ENCODE measurements at regions not wholly inside any gene's neighbourhood (a gene's known extent, or its start where the extent isn't known, plus 50 kb on each side); places are given as distances from the start of the nearest gene placed in this dataset.

- BruUV-seq (replicated peaks): no TSS peak
- no peaks in the 10 kb centered on the region for H3K79me2 ChIP-seq (ENCODE audit: control insufficient read depth, insufficient read depth, low read length)
- peaks cover 0 to 1% of the 10 kb centered on the region in 2 experiments; a peak in 1 of 4 replicates for H3K27me3 ChIP-seq (replicated peaks in 1 of 2; ENCODE audit: control insufficient read depth in 2 of 2, insufficient read depth in 2 of 2, low read length in 1 of 2)
- no peak overlapping the region for H3K4me3 ChIP-seq
- no peaks in the 10 kb centered on the region for H3K4me1 ChIP-seq (ENCODE audit: control insufficient read depth, insufficient read depth, low read length)
- H3K9me3 ChIP-seq (replicated peaks; ENCODE audit: control insufficient read depth, insufficient read depth, low read length): no peaks in the 10 kb centered on the region
- intact Hi-C loops (cut with micrococcal nuclease; ENCODE audit: unreplicated experiment) (no loop called here), in situ Hi-C loops (cut with MboI) (no loop called here)
- H3K4me2 ChIP-seq (ENCODE audit: control insufficient read depth, insufficient read depth): no peak overlapping the region
- DNase-seq (ENCODE audit: low read depth, low spot score) (no peak), ATAC-seq (no peak), FAIRE-seq (no peak)
- SMC1A ChIA-PET (ENCODE audit: uncharacterized antibody, unreplicated experiment): no interaction called here
- H3K36me3 ChIP-seq (ENCODE audit: control insufficient read depth in 2 of 2, insufficient read depth in 2 of 2, low read length in 1 of 2): no peaks in the 10 kb centered on the region
- H4K20me1 ChIP-seq (ENCODE audit: control insufficient read depth, insufficient read depth): no peaks in the 10 kb centered on the region
- WGBS (ENCODE audit: insufficient coverage, insufficient replicate concordance, low lambda C conversion rate, missing lambda C conversion rate): 0% methylated on average over 2 of the region's 2 CpGs
- H3K9ac ChIP-seq (ENCODE audit: control insufficient read depth, insufficient read depth, low read length): no peak overlapping the region
- no peak overlapping the region for H3K27ac ChIP-seq (ENCODE audit: control insufficient read depth, insufficient read depth)
- CTCF ChIA-PET: no interaction called here
- H2AFZ ChIP-seq (ENCODE audit: control insufficient read depth, low read depth, low read length): no peak overlapping the region
- RAD21 ChIA-PET (ENCODE audit: unreplicated experiment): no interaction called here
- POLR2A ChIA-PET: interaction anchor here (0.6 kb wide), 1 partner anchor 308 kb away, joined by 5 read pairs; no protein-coding TSS in a partner anchor
- TF ChIP-seq BMI1 (IDR thresholded peaks at IDR 0.05; ENCODE audit: borderline replicate concordance) (no peak), USF1 (IDR thresholded peaks at IDR 0.05; ENCODE audit: borderline replicate concordance, extremely low read length, insufficient read depth, low read depth, low read length) (no peak), KDM1A (IDR thresholded peaks at IDR 0.05; ENCODE audit: borderline replicate concordance) (no peak), FOXK2 (IDR thresholded peaks at IDR 0.05) (no peak), FOXM1 (IDR thresholded peaks at IDR 0.05; ENCODE audit: low read depth, low read length) (no peak), KAT2A (conservative IDR thresholded peaks at IDR 0.05; ENCODE audit: control insufficient read depth, low read depth, low read length) (no peak), NRF1 (conservative IDR thresholded peaks at IDR 0.05; ENCODE audit: low read depth, low read length) (no peak), HDGF (IDR thresholded peaks at IDR 0.05) (no peak), GATAD2B (conservative IDR thresholded peaks at IDR 0.05; ENCODE audit: low read depth) (no peak), NFYA (IDR thresholded peaks at IDR 0.05; ENCODE audit: borderline replicate concordance, low read depth, low read length) (no peak)
- TF ChIP-seq, protein P1, sequence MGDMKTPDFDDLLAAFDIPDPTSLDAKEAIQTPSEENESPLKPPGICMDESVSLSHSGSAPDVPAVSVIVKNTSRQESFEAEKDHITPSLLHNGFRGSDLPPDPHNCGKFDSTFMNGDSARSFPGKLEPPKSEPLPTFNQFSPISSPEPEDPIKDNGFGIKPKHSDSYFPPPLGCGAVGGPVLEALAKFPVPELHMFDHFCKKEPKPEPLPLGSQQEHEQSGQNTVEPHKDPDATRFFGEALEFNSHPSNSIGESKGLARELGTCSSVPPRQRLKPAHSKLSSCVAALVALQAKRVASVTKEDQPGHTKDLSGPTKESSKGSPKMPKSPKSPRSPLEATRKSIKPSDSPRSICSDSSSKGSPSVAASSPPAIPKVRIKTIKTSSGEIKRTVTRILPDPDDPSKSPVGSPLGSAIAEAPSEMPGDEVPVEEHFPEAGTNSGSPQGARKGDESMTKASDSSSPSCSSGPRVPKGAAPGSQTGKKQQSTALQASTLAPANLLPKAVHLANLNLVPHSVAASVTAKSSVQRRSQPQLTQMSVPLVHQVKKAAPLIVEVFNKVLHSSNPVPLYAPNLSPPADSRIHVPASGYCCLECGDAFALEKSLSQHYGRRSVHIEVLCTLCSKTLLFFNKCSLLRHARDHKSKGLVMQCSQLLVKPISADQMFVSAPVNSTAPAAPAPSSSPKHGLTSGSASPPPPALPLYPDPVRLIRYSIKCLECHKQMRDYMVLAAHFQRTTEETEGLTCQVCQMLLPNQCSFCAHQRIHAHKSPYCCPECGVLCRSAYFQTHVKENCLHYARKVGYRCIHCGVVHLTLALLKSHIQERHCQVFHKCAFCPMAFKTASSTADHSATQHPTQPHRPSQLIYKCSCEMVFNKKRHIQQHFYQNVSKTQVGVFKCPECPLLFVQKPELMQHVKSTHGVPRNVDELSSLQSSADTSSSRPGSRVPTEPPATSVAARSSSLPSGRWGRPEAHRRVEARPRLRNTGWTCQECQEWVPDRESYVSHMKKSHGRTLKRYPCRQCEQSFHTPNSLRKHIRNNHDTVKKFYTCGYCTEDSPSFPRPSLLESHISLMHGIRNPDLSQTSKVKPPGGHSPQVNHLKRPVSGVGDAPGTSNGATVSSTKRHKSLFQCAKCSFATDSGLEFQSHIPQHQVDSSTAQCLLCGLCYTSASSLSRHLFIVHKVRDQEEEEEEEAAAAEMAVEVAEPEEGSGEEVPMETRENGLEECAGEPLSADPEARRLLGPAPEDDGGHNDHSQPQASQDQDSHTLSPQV (IDR thresholded peaks at IDR 0.05): no peak
- TF ChIP-seq, protein P2, sequence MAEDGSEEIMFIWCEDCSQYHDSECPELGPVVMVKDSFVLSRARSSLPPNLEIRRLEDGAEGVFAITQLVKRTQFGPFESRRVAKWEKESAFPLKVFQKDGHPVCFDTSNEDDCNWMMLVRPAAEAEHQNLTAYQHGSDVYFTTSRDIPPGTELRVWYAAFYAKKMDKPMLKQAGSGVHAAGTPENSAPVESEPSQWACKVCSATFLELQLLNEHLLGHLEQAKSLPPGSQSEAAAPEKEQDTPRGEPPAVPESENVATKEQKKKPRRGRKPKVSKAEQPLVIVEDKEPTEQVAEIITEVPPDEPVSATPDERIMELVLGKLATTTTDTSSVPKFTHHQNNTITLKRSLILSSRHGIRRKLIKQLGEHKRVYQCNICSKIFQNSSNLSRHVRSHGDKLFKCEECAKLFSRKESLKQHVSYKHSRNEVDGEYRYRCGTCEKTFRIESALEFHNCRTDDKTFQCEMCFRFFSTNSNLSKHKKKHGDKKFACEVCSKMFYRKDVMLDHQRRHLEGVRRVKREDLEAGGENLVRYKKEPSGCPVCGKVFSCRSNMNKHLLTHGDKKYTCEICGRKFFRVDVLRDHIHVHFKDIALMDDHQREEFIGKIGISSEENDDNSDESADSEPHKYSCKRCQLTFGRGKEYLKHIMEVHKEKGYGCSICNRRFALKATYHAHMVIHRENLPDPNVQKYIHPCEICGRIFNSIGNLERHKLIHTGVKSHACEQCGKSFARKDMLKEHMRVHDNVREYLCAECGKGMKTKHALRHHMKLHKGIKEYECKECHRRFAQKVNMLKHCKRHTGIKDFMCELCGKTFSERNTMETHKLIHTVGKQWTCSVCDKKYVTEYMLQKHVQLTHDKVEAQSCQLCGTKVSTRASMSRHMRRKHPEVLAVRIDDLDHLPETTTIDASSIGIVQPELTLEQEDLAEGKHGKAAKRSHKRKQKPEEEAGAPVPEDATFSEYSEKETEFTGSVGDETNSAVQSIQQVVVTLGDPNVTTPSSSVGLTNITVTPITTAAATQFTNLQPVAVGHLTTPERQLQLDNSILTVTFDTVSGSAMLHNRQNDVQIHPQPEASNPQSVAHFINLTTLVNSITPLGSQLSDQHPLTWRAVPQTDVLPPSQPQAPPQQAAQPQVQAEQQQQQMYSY (CRISPR knock-in tag; IDR thresholded peaks at IDR 0.05): no peak
- TF ChIP-seq, protein P3, sequence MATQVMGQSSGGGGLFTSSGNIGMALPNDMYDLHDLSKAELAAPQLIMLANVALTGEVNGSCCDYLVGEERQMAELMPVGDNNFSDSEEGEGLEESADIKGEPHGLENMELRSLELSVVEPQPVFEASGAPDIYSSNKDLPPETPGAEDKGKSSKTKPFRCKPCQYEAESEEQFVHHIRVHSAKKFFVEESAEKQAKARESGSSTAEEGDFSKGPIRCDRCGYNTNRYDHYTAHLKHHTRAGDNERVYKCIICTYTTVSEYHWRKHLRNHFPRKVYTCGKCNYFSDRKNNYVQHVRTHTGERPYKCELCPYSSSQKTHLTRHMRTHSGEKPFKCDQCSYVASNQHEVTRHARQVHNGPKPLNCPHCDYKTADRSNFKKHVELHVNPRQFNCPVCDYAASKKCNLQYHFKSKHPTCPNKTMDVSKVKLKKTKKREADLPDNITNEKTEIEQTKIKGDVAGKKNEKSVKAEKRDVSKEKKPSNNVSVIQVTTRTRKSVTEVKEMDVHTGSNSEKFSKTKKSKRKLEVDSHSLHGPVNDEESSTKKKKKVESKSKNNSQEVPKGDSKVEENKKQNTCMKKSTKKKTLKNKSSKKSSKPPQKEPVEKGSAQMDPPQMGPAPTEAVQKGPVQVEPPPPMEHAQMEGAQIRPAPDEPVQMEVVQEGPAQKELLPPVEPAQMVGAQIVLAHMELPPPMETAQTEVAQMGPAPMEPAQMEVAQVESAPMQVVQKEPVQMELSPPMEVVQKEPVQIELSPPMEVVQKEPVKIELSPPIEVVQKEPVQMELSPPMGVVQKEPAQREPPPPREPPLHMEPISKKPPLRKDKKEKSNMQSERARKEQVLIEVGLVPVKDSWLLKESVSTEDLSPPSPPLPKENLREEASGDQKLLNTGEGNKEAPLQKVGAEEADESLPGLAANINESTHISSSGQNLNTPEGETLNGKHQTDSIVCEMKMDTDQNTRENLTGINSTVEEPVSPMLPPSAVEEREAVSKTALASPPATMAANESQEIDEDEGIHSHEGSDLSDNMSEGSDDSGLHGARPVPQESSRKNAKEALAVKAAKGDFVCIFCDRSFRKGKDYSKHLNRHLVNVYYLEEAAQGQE (IDR thresholded peaks at IDR 0.05; ENCODE audit: low read depth, low read length): no peak
Observed at GRCh38 chr4:151581570-151581969, 172.6 kb downstream of the FHIP1A start.
